MM.1S (cell line): ENCODE measurements at regions not wholly inside any gene's neighbourhood (a gene's known extent, or its start where the extent isn't known, plus 50 kb on each side); places are given as distances from the start of the nearest gene placed in this dataset.

Experiments used
- DNase-seq: peaks from one replicate; pipeline ENCODE4 v3.0.0-alpha.2; 2015
- H2AFZ ChIP-seq: fragments of 300-600 bp; sonication (generic); 2 replicates; pipeline ENCODE4 v1.6.0; 2016; ENCODE audit warnings: antibody characterized with exemption, low read length
- H3F3A ChIP-seq: fragments of 300-600 bp; sonication (generic); 2 replicates; pipeline ENCODE4 v1.6.1; 2016; ENCODE audit warnings: mild to moderate bottlenecking, antibody characterized with exemption, low read length, moderate library complexity, mixed read lengths; ENCODE audit not compliant: insufficient read depth
- H3K27ac ChIP-seq: fragments of 300-600 bp; sonication (generic); 2 replicates; pipeline ENCODE4 v1.5.1; 2016; ENCODE audit warnings: mild to moderate bottlenecking, low read length
- H3K27me3 ChIP-seq: fragments of 300-600 bp; sonication (generic); replicated peaks from 2 replicates; pipeline ENCODE4 v1.6.0; 2016; ENCODE audit warnings: low read length; ENCODE audit not compliant: insufficient read depth
- H3K36me3 ChIP-seq: fragments of 300-600 bp; sonication (generic); replicated peaks from 2 replicates; pipeline ENCODE4 v1.6.1; 2016; ENCODE audit warnings: mild to moderate bottlenecking, low read length, mixed read lengths; ENCODE audit not compliant: insufficient read depth
- H3K4me1 ChIP-seq: fragments of 300-600 bp; sonication (generic); 2 replicates; pipeline ENCODE4 v1.6.1; 2016; ENCODE audit warnings: low read length, mixed read lengths
- H3K4me2 ChIP-seq: fragments of 300-600 bp; sonication (generic); 2 replicates; pipeline ENCODE4 v1.6.0; 2016; ENCODE audit warnings: low read depth, low read length
- H3K4me3 ChIP-seq: fragments of 300-600 bp; sonication (generic); 2 replicates; pipeline ENCODE4 v1.5.1; 2016; ENCODE audit warnings: low read length, mixed read lengths
- H3K79me2 ChIP-seq: fragments of 300-600 bp; sonication (generic); 2 replicates; pipeline ENCODE4 v1.6.1; 2016; ENCODE audit warnings: mixed run types, low read length, mixed read lengths
- H3K9ac ChIP-seq: fragments of 300-600 bp; sonication (generic); 2 replicates; pipeline ENCODE4 v1.6.1; 2016; ENCODE audit warnings: low read length, mixed read lengths
- H3K9me2 ChIP-seq: fragments of 300-600 bp; sonication (generic); replicated peaks from 2 replicates; pipeline ENCODE4 v1.6.1; 2016; ENCODE audit warnings: mild to moderate bottlenecking, low read length, mixed read lengths; ENCODE audit not compliant: insufficient read depth
- H3K9me3 ChIP-seq: fragments of 300-600 bp; sonication (generic); replicated peaks from 2 replicates; pipeline ENCODE4 v1.6.1; 2016; ENCODE audit warnings: mild to moderate bottlenecking, low read length, mixed read lengths; ENCODE audit not compliant: insufficient read depth
- H4K20me1 ChIP-seq: fragments of 300-600 bp; sonication (generic); 2 replicates; pipeline ENCODE4 v1.6.1; 2016; ENCODE audit warnings: mild to moderate bottlenecking, low read length, moderate library complexity, mixed read lengths; ENCODE audit not compliant: insufficient read depth
- CTCF ChIP-seq: fragments of 300-600 bp; sonication (generic); IDR thresholded peaks from 2 replicates; pipeline ENCODE4 v1.5.1; 2016; ENCODE audit warnings: antibody characterized with exemption, low read length, mixed read lengths
- EZH2 ChIP-seq: fragments of 300-600 bp; sonication (generic); optimal IDR thresholded peaks from 2 replicates; pipeline ENCODE3; 2017; ENCODE audit warnings: low read depth, mild to moderate bottlenecking, antibody characterized with exemption, low read length, mixed read lengths
- EZH2phosphoT487 ChIP-seq: fragments of 300-600 bp; sonication (generic); IDR thresholded peaks from 2 replicates; pipeline ENCODE4 v1.6.1; 2018; ENCODE audit warnings: antibody characterized with exemption, low read length

GRCh38 chr4:75122424-75123014 is 189.6 kb downstream of the PARM1 start:
- H3K4me2 ChIP-seq = no peak overlapping the region
- H3K4me1 ChIP-seq = peaks cover 4% of the 10 kb centered on the region; the same call in 1 of the 2 replicates
- H3K79me2 ChIP-seq = no peaks in the 10 kb centered on the region
- no peak overlapping the region for H3K27ac ChIP-seq
- no peaks in the 10 kb centered on the region for H4K20me1 ChIP-seq
- no peak overlapping the region for H3K9ac ChIP-seq
- no peaks in the 10 kb centered on the region for H3K27me3 ChIP-seq
- H3K36me3 ChIP-seq = no peaks in the 10 kb centered on the region
- DNase-seq = no peak
- H3F3A ChIP-seq = no peaks in the 10 kb centered on the region
- TF ChIP-seq EZH2 = no peak
- no peaks in the 10 kb centered on the region for H3K9me2 ChIP-seq
- H3K9me3 ChIP-seq = no peaks in the 10 kb centered on the region
- no peak overlapping the region for H3K4me3 ChIP-seq
- no peak overlapping the region for H2AFZ ChIP-seq

GRCh38 chr4:75118739-75119138 is 185.8 kb downstream of the PARM1 start:
- Histone ChIP-seq H4K20me1 (no peaks in the 10 kb centered on the region), H3K27ac (no peak overlapping the region), H2AFZ (no peak overlapping the region), H3K9me3 (no peaks in the 10 kb centered on the region), H3K79me2 (no peaks in the 10 kb centered on the region), H3K4me2 (no peak overlapping the region), H3F3A (no peaks in the 10 kb centered on the region), H3K4me1 (peaks cover 9% of the 10 kb centered on the region; the same call in 1 of the 2 replicates), H3K4me3 (no peak overlapping the region), H3K36me3 (no peaks in the 10 kb centered on the region), H3K9me2 (no peaks in the 10 kb centered on the region), H3K27me3 (no peaks in the 10 kb centered on the region), H3K9ac (no peak overlapping the region)
- TF ChIP-seq EZH2phosphoT487 (no peak), EZH2 (no peak), CTCF (no peak)
- no peak for DNase-seq

DNA sequence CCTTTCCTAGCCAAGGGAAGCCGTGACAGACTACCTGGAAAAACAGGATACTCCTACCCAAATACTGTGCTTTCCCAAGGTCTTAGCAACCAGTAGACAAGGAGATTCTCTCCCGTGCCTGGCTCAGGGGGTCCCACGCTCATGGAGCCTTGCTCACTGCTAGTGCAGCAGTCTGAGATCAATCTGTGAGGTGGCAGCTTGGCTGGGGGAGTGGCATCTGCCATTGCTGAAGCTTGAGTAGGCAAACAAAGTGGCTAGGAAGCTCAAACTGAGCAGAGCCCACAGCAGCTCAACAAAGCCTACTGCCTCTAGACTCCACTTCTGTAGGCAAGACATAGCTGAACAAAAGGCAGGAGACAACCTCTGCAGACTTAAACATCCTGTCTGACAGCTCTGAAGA is 177.1 kb downstream of the PARM1 start:
- Histone ChIP-seq H3K27me3 (no peaks in the 10 kb centered on the region), H3K4me3 (no peak overlapping the region), H3K27ac (no peak overlapping the region), H3K36me3 (no peaks in the 10 kb centered on the region), H2AFZ (no peak overlapping the region), H3K4me1 (peaks cover 23% of the 10 kb centered on the region), H3K9me2 (no peaks in the 10 kb centered on the region), H3K4me2 (no peak overlapping the region), H3K79me2 (no peaks in the 10 kb centered on the region), H3K9ac (no peak overlapping the region), H3K9me3 (no peaks in the 10 kb centered on the region), H3F3A (no peaks in the 10 kb centered on the region), H4K20me1 (no peaks in the 10 kb centered on the region)
- no peak for TF ChIP-seq EZH2
- no peak for TF ChIP-seq CTCF
- TF ChIP-seq EZH2phosphoT487 = no peak
- no peak for DNase-seq

GRCh38 chr4:75107755-75108612 is 175.1 kb downstream of the PARM1 start:
- Histone ChIP-seq H2AFZ (no peak overlapping the region), H3K36me3 (no peaks in the 10 kb centered on the region), H3K4me2 (no peak overlapping the region), H3K4me3 (no peak overlapping the region), H3F3A (peaks cover 15% of the 10 kb centered on the region), H4K20me1 (no peaks in the 10 kb centered on the region), H3K9me3 (no peaks in the 10 kb centered on the region), H3K27me3 (no peaks in the 10 kb centered on the region), H3K79me2 (no peaks in the 10 kb centered on the region), H3K4me1 (peaks cover 38% of the 10 kb centered on the region), H3K9me2 (no peaks in the 10 kb centered on the region), H3K27ac (no peak overlapping the region), H3K9ac (no peak overlapping the region)
- no peak for TF ChIP-seq CTCF
- DNase-seq = no peak
